K562 (cell line): ENCODE measurements at regions not wholly inside any gene's neighbourhood (a gene's known extent, or its start where the extent isn't known, plus 50 kb on each side); places are given as distances from the start of the nearest gene placed in this dataset.

Experiments used
- ATAC-seq: fragments of 200-7000 bp; cut with Tn5 transposase; 3 replicates; pipeline ENCODE4 v1.9.1; 2020; ENCODE audit warnings: moderate library complexity
- BruUV-seq: library from RNA; stranded (reverse); fragments of 400-500 nt; replicated peaks from 2 replicates; lab custom pipeline; 2021; lab: Mats Ljungman, UMichigan
- CTCF ChIA-PET: fragments of 300-600 bp; formaldehyde crosslinking; extraction: SDS; loops from one replicate; lab custom pipeline; 2021; ENCODE audit warnings: low intra/inter-chr PET ratio; lab: Yijun Ruan, JAX
- POLR2A ChIA-PET: fragments of 300-600, 350-650 bp; sonication (Branson Sonifier 250); formaldehyde crosslinking; extraction: SDS; loops from one replicate; lab custom pipeline; 2021; ENCODE audit warnings: antibody characterized with exemption, inconsistent platforms; lab: Yijun Ruan, JAX
- DNase-seq, 4 experiments: peaks; one replicate each; pipeline versions ENCODE4 v3.0.0 to v3.0.0-alpha.2; 2011 to 2018; ENCODE audit warnings: low spot score in 3 of 4, mixed read lengths in 3 of 4; ENCODE audit errors: extremely low read depth in 1 of 4
- FAIRE-seq: peaks from 2 replicates; lab custom pipeline; 2011; peaks lifted over from hg19 to GRCh38; lab: Jason Lieb, UNC
- H2AFZ ChIP-seq: 2 replicates; pipeline ENCODE4 v1.6.0; 2011; ENCODE audit warnings: low read depth, low read length, control low read depth, inconsistent platforms
- H3K27ac ChIP-seq: fragments of 200-600 bp; 3 replicates; pipeline ENCODE4 v1.8.0; 2011; ENCODE audit warnings: low read depth, mild to moderate bottlenecking, control low read depth, inconsistent platforms, low read length, moderate library complexity, mixed read lengths; ENCODE audit errors: extremely low read depth
- H3K27me3 ChIP-seq, 2 experiments: fragments of 300-600 bp in 1 of 2; 2 replicates in 1 of 2; 3 replicates in 1 of 2; pipeline versions ENCODE4 v1.6.0 to v1.8.0; 2011; ENCODE audit warnings: inconsistent platforms in 2 of 2, low read length in 2 of 2, mild to moderate bottlenecking in 1 of 2, mixed read lengths in 1 of 2, moderate library complexity in 1 of 2; ENCODE audit not compliant: control insufficient read depth in 2 of 2, insufficient read depth in 2 of 2
- H3K36me3 ChIP-seq: fragments of 300-600 bp; 3 replicates; pipeline ENCODE4 v1.8.0; 2011; ENCODE audit warnings: mild to moderate bottlenecking, low read length, inconsistent platforms; ENCODE audit not compliant: control insufficient read depth, insufficient read depth
- H3K4me1 ChIP-seq, 2 experiments: fragments of 200-600 bp in 1 of 2; replicated peaks in 1 of 2; 2 replicates in 1 of 2; 3 replicates in 1 of 2; pipeline versions ENCODE4 v1.5.1 to v1.8.0; 2011; ENCODE audit warnings: inconsistent platforms in 2 of 2, low read length in 2 of 2, mild to moderate bottlenecking in 1 of 2, mixed read lengths in 1 of 2, moderate library complexity in 1 of 2; ENCODE audit not compliant: control insufficient read depth in 2 of 2, insufficient read depth in 2 of 2
- H3K4me2 ChIP-seq: 2 replicates; pipeline ENCODE4 v1.6.1; 2011; ENCODE audit warnings: low read length, control low read depth, inconsistent platforms, mixed read lengths; ENCODE audit not compliant: insufficient read depth
- H3K4me3 ChIP-seq: fragments of 200-600 bp; sonication (generic), shearing (Covaris generic); 2 replicates; pipeline ENCODE4 v1.5.1; 2016; ENCODE audit warnings: control low read depth, inconsistent platforms
- H3K79me2 ChIP-seq: fragments of 200-600 bp; 3 replicates; pipeline ENCODE4 v1.8.0; 2011; ENCODE audit warnings: low read length, inconsistent platforms; ENCODE audit not compliant: control insufficient read depth, insufficient read depth
- H3K9ac ChIP-seq, 2 experiments: 2 replicates each; pipeline versions ENCODE4 v1.6.0 to v1.6.1; 2011; ENCODE audit warnings: low read depth in 2 of 2, low read length in 2 of 2, control low read depth in 1 of 2, inconsistent platforms in 1 of 2, mild to moderate bottlenecking in 1 of 2, mixed read lengths in 1 of 2; ENCODE audit not compliant: insufficient read depth in 1 of 2
- H3K9me1 ChIP-seq: one replicate; pipeline ENCODE4 v1.6.0; 2011; ENCODE audit warnings: inconsistent platforms, mild to moderate bottlenecking, low read length, moderate library complexity; ENCODE audit not compliant: control insufficient read depth, insufficient read depth
- H3K9me3 ChIP-seq: replicated peaks from 2 replicates; pipeline ENCODE4 v1.5.1; 2011; ENCODE audit warnings: low read depth, low read length, inconsistent platforms; ENCODE audit not compliant: control insufficient read depth, insufficient read depth
- H4K20me1 ChIP-seq: replicated peaks from 2 replicates; pipeline ENCODE4 v1.6.1; 2011; ENCODE audit warnings: low read length, inconsistent platforms, mixed read lengths; ENCODE audit not compliant: control insufficient read depth, insufficient read depth
- CBX8 ChIP-seq: fragments of 200-600 bp; sonication (generic); IDR thresholded peaks from 2 replicates; pipeline ENCODE4 v1.6.1; 2012; ENCODE audit warnings: borderline replicate concordance, mixed run types, low read depth, mild to moderate bottlenecking, moderate library complexity, mixed read lengths, low read length, control low read depth, inconsistent platforms; ENCODE audit not compliant: poor library complexity, severe bottlenecking; ENCODE audit errors: extremely low read depth
- GABPB2 ChIP-seq: fragments of 250-450 bp; sonication (Bioruptor Pico); conservative IDR thresholded peaks from 2 replicates; pipeline ENCODE4 v1.5.1; 2021; ENCODE audit warnings: mild to moderate bottlenecking
- KAT7 ChIP-seq: sonication (generic); formaldehyde crosslinking; IDR thresholded peaks from 2 replicates; pipeline ENCODE4 v1.8.0; 2022; ENCODE audit warnings: missing genetic modification reagents, mild to moderate bottlenecking, borderline replicate concordance
- MCM2 ChIP-seq: fragments of 450-650 bp; IDR thresholded peaks from 2 replicates; pipeline ENCODE4 v1.6.1; 2017; ENCODE audit warnings: low read depth, mild to moderate bottlenecking
- POLR2AphosphoS2 ChIP-seq: IDR thresholded peaks from 2 replicates; pipeline ENCODE4 v1.6.1; 2012; ENCODE audit warnings: low read length, improper control_type of control experiment
- RBM15 ChIP-seq: fragments of 200-400 bp; formaldehyde crosslinking; IDR thresholded peaks from 2 replicates; pipeline ENCODE4 v1.6.1; 2018; ENCODE audit warnings: mild to moderate bottlenecking, low read length, moderate library complexity; ENCODE audit not compliant: insufficient read depth
- TRIM28 ChIP-seq: fragments of 450-650 bp; IDR thresholded peaks from 2 replicates; pipeline ENCODE4 v1.6.1; 2017
- WGBS: fragments of 100-300 bp; shearing (Covaris generic); methylation state at CpG from one replicate; pipeline ENCODE4 v1.1.6; 2016; ENCODE audit warnings: low coverage, mixed read lengths; ENCODE audit not compliant: insufficient coverage; ENCODE audit errors: missing lambda C conversion rate; 5-methylcytosine and 5-hydroxymethylcytosine counted together
- in situ Hi-C: fragments of 300-500 bp; cut with MboI; formaldehyde crosslinking; loops from 4 replicates; pipeline ENCODE4 v1.15.0; 2018; ENCODE audit warnings: inconsistent platforms, mixed read lengths
- intact Hi-C: fragments of 100-400 bp; cut with micrococcal nuclease; formaldehyde crosslinking; loops from 2 replicates; pipeline ENCODE4 v1.14.2; 2022
- TF ChIP-seq, protein P1 (sequence below): fragments of 450-650 bp; IDR thresholded peaks from 2 replicates; pipeline ENCODE4 v1.6.1; 2014; ENCODE audit warnings: low read depth, mild to moderate bottlenecking, moderate library complexity, borderline replicate concordance
- TF ChIP-seq, protein P2 (sequence below), 3 experiments: IDR thresholded peaks in 2 of 3; conservative IDR thresholded peaks in 1 of 3; 2 replicates each; pipeline ENCODE4 v1.5.1; 2011 to 2012; ENCODE audit warnings: low read length in 3 of 3, mild to moderate bottlenecking in 3 of 3, control low read depth in 2 of 3, improper control_type of control experiment in 1 of 3, inconsistent platforms in 1 of 3, low read depth in 1 of 3, mixed read lengths in 1 of 3, moderate library complexity in 1 of 3; ENCODE audit not compliant: insufficient read depth in 2 of 3

DNA sequence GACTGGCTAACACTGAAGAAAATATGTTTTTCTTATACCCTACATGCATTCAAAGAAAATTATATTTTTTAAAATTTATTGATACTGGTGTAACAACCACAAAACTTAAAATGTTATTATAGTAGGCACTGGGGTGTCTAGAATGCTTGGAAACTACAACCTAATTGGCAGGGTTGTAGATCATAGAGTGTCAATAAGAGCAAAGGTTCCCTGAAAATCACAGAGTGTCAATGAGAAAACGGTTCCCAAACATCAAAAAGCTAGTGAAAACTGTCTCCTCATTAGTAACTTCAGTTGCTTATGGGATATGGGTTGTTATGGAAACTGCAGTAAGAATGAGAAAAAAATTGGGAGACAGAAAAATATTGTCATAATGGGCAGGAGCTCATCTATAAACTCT is 214.4 kb upstream of the CCNG1 start (continued):
- TF ChIP-seq POLR2AphosphoS2 (no peak), GABPB2 (no peak), CBX8 (no peak), RBM15 (no peak)
- TF ChIP-seq, protein P1, sequence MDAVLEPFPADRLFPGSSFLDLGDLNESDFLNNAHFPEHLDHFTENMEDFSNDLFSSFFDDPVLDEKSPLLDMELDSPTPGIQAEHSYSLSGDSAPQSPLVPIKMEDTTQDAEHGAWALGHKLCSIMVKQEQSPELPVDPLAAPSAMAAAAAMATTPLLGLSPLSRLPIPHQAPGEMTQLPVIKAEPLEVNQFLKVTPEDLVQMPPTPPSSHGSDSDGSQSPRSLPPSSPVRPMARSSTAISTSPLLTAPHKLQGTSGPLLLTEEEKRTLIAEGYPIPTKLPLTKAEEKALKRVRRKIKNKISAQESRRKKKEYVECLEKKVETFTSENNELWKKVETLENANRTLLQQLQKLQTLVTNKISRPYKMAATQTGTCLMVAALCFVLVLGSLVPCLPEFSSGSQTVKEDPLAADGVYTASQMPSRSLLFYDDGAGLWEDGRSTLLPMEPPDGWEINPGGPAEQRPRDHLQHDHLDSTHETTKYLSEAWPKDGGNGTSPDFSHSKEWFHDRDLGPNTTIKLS = no peak
- TF ChIP-seq, all 486 proteins: peak for 0

DNA sequence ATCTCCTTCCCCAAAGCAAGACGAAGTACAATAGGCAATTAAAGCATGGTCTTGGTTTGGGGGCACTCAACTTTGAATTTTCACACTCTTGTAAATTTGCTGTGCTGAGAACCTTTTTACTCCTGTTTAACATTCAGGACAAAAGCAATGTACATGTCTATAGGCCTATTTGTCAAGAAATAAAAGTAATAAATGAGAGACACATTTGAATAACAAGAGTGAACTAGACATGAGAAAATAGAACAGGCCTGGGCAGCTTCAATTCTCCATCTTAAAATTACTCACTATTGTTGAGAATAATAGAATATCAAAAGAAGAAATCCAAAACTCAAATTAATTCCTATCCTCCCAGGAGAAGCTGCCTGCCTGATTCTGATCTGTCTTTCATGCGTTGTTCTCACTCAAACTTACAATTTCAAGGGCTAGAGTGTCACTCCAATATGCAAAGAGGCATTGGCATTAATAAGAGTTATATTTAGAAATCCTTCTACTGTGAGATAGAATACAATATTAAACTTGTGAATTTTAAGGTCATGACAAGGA is 192.9 kb upstream of the CCNG1 start:
- Histone ChIP-seq H3K9me1 (no peaks in the 10 kb centered on the region), H4K20me1 (no peaks in the 10 kb centered on the region), H3K79me2 (no peaks in the 10 kb centered on the region), H3K4me1 (no peaks in the 10 kb centered on the region), H3K9ac (no peak overlapping the region), H3K27me3 (no peaks in the 10 kb centered on the region), H3K4me2 (no peak overlapping the region), H3K36me3 (no peaks in the 10 kb centered on the region), H2AFZ (no peak overlapping the region), H3K27ac (no peak overlapping the region), H3K4me3 (no peak overlapping the region), H3K9me3 (no peaks in the 10 kb centered on the region)
- in situ Hi-C loops (no loop called here), intact Hi-C loops (no loop called here)
- TF ChIP-seq MCM2 (no peak), KAT7 (no peak), TRIM28 (no peak)
- TF ChIP-seq, protein P2, sequence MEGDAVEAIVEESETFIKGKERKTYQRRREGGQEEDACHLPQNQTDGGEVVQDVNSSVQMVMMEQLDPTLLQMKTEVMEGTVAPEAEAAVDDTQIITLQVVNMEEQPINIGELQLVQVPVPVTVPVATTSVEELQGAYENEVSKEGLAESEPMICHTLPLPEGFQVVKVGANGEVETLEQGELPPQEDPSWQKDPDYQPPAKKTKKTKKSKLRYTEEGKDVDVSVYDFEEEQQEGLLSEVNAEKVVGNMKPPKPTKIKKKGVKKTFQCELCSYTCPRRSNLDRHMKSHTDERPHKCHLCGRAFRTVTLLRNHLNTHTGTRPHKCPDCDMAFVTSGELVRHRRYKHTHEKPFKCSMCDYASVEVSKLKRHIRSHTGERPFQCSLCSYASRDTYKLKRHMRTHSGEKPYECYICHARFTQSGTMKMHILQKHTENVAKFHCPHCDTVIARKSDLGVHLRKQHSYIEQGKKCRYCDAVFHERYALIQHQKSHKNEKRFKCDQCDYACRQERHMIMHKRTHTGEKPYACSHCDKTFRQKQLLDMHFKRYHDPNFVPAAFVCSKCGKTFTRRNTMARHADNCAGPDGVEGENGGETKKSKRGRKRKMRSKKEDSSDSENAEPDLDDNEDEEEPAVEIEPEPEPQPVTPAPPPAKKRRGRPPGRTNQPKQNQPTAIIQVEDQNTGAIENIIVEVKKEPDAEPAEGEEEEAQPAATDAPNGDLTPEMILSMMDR (IDR thresholded peaks at IDR 0.05 in 2 of 3, conservative IDR thresholded peaks at IDR 0.05 in 1 of 3; ENCODE audit: insufficient read depth in 2 of 3, low read depth in 1 of 3, low read length in 3 of 3) = no peak
- ATAC-seq (no peak), FAIRE-seq (no peak), DNase-seq (no peak)
- ChIA-PET CTCF (no interaction called here), POLR2A (no interaction called here)
- 0% methylated on average over 2 of the region's 2 CpGs for WGBS
- no TSS peak for BruUV-seq
